ENCODE measurements at regions not wholly inside any gene's neighbourhood (a gene's known extent, or its start where the extent isn't known, plus 50 kb on each side); places are given as distances from the start of the nearest gene placed in this dataset.

GRCh38 chr5:171681677-171682076 lies 103.9 kb upstream of the SMIM23 start:
- Histone ChIP-seq H3K27ac (ENCODE audit: low read depth, low read length, poor library complexity, severe bottlenecking) (no peak overlapping the region), H3K36me3 (ENCODE audit: insufficient read depth, low read length) (no peaks in the 10 kb centered on the region), H3K4me1 (ENCODE audit: insufficient read depth, low read length, poor library complexity, severe bottlenecking) (no peaks in the 10 kb centered on the region), H3K79me2 (ENCODE audit: insufficient read depth, low read depth, low read length) (no peaks in the 10 kb centered on the region), H4K20me1 (ENCODE audit: insufficient read depth, low read length) (no peaks in the 10 kb centered on the region), H3K4me2 (ENCODE audit: low read length) (no peak overlapping the region), H3K4me3 (ENCODE audit: low read depth, low read length, poor library complexity, severe bottlenecking) (no peak overlapping the region), H3K9me3 (ENCODE audit: low read length) (no peaks in the 10 kb centered on the region), H2AFZ (ENCODE audit: low read length) (no peak overlapping the region), H3K9me2 (ENCODE audit: insufficient read depth, low read length) (no peaks in the 10 kb centered on the region)
- intact Hi-C loops (cut with micrococcal nuclease; ENCODE audit: unreplicated experiment): no loop called here
- ChIA-PET POLR2A (no interaction called here), CTCF (ENCODE audit: unreplicated experiment) (no interaction called here)
- no TSS peak for BruUV-seq (replicated peaks)
- TF ChIP-seq EZH2phosphoT487 (IDR thresholded peaks at IDR 0.05; ENCODE audit: borderline replicate concordance, low read depth, low read length): no peak
- TF ChIP-seq, protein P1, sequence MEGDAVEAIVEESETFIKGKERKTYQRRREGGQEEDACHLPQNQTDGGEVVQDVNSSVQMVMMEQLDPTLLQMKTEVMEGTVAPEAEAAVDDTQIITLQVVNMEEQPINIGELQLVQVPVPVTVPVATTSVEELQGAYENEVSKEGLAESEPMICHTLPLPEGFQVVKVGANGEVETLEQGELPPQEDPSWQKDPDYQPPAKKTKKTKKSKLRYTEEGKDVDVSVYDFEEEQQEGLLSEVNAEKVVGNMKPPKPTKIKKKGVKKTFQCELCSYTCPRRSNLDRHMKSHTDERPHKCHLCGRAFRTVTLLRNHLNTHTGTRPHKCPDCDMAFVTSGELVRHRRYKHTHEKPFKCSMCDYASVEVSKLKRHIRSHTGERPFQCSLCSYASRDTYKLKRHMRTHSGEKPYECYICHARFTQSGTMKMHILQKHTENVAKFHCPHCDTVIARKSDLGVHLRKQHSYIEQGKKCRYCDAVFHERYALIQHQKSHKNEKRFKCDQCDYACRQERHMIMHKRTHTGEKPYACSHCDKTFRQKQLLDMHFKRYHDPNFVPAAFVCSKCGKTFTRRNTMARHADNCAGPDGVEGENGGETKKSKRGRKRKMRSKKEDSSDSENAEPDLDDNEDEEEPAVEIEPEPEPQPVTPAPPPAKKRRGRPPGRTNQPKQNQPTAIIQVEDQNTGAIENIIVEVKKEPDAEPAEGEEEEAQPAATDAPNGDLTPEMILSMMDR (conservative IDR thresholded peaks at IDR 0.05; ENCODE audit: low read length): no peak
- no peak for DNase-seq (ENCODE audit: low spot score)

DNA sequence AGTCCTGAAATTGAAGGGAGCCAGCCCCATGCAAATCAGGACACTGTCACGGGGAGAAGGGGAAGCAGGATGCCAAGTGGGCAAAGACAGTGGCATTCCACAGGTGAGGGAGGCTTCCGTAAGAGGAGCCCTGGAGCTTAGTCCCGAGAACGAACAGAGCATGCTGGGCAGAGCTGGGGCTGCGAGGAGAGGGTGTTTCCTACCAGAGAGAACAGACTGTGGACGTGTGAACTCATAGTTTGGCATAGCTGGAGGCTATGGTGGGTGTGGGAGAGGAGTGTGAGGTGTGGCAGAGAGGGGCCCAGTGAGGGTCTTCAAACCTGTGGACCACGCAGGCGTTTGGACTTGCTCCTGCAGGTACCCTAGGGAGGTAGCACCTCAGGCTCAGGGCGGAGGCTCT lies 102.8 kb upstream of the SMIM23 start:
- Histone ChIP-seq H3K79me2 (ENCODE audit: insufficient read depth, low read depth, low read length) (no peaks in the 10 kb centered on the region), H3K4me3 (ENCODE audit: low read depth, low read length, poor library complexity, severe bottlenecking) (no peak overlapping the region), H3K27ac (ENCODE audit: low read depth, low read length, poor library complexity, severe bottlenecking) (no peak overlapping the region), H3K9me2 (ENCODE audit: insufficient read depth, low read length) (no peaks in the 10 kb centered on the region), H4K20me1 (ENCODE audit: insufficient read depth, low read length) (no peaks in the 10 kb centered on the region), H3K9me3 (ENCODE audit: low read length) (no peaks in the 10 kb centered on the region), H2AFZ (ENCODE audit: low read length) (no peak overlapping the region), H3K4me2 (ENCODE audit: low read length) (no peak overlapping the region), H3K36me3 (ENCODE audit: insufficient read depth, low read length) (no peaks in the 10 kb centered on the region), H3K4me1 (ENCODE audit: insufficient read depth, low read length, poor library complexity, severe bottlenecking) (no peaks in the 10 kb centered on the region)
- TF ChIP-seq, protein P1 (conservative IDR thresholded peaks at IDR 0.05; ENCODE audit: low read length): no peak
- TF ChIP-seq EZH2phosphoT487 (IDR thresholded peaks at IDR 0.05; ENCODE audit: borderline replicate concordance, low read depth, low read length): no peak
- POLR2A ChIA-PET: no interaction called here
- no TSS peak for BruUV-seq (replicated peaks)
- CTCF ChIA-PET (ENCODE audit: unreplicated experiment): no interaction called here
- intact Hi-C loops (cut with micrococcal nuclease; ENCODE audit: unreplicated experiment): no loop called here
- no peak for DNase-seq (ENCODE audit: low spot score)

GRCh38 chr5:171684169-171684568 lies 101.4 kb upstream of the SMIM23 start:
- no peak overlapping the region for H3K4me2 ChIP-seq (ENCODE audit: low read length)
- TF ChIP-seq EZH2phosphoT487 (IDR thresholded peaks at IDR 0.05; ENCODE audit: borderline replicate concordance, low read depth, low read length): no peak
- TF ChIP-seq, protein P1 (conservative IDR thresholded peaks at IDR 0.05; ENCODE audit: low read length): no peak
- ChIA-PET POLR2A (no interaction called here), CTCF (ENCODE audit: unreplicated experiment) (no interaction called here)
- no peaks in the 10 kb centered on the region for H3K9me2 ChIP-seq (ENCODE audit: insufficient read depth, low read length)
- H3K36me3 ChIP-seq (ENCODE audit: insufficient read depth, low read length): no peaks in the 10 kb centered on the region
- H2AFZ ChIP-seq (ENCODE audit: low read length): no peak overlapping the region
- H4K20me1 ChIP-seq (ENCODE audit: insufficient read depth, low read length): no peaks in the 10 kb centered on the region
- H3K79me2 ChIP-seq (ENCODE audit: insufficient read depth, low read depth, low read length): no peaks in the 10 kb centered on the region
- H3K27ac ChIP-seq (ENCODE audit: low read depth, low read length, poor library complexity, severe bottlenecking): no peak overlapping the region
- intact Hi-C loops (cut with micrococcal nuclease; ENCODE audit: unreplicated experiment): no loop called here
- no TSS peak for BruUV-seq (replicated peaks)
- no peaks in the 10 kb centered on the region for H3K4me1 ChIP-seq (ENCODE audit: insufficient read depth, low read length, poor library complexity, severe bottlenecking)
- DNase-seq (ENCODE audit: low spot score): no peak
- H3K9me3 ChIP-seq (ENCODE audit: low read length): no peaks in the 10 kb centered on the region
- H3K4me3 ChIP-seq (ENCODE audit: low read depth, low read length, poor library complexity, severe bottlenecking): no peak overlapping the region

All from OCI-LY7 (cell line).